IMR-90 (cell line): ENCODE measurements at regions not wholly inside any gene's neighbourhood (a gene's known extent, or its start where the extent isn't known, plus 50 kb on each side); places are given as distances from the start of the nearest gene placed in this dataset.

ENCODE experiments used
- ATAC-seq: fragments of 200-7000 bp; cut with Tn5 transposase; 2 replicates; pipeline ENCODE4 v1.9.1; 2020; ENCODE audit warnings: low read depth, mild to moderate bottlenecking, moderate library complexity
- BruUV-seq: library from RNA; stranded (reverse); fragments of 400-500 nt; replicated peaks from 2 replicates; lab custom pipeline; 2021; lab: Mats Ljungman, UMichigan
- CTCF ChIA-PET: fragments of 300-600 bp; formaldehyde crosslinking; extraction: SDS; loops from one replicate; lab custom pipeline; 2021; ENCODE audit warnings: antibody characterized with exemption; lab: Yijun Ruan, JAX
- POLR2A ChIA-PET: fragments of 300-600 bp; sonication (Branson Sonifier 250); formaldehyde crosslinking; loops from one replicate; lab custom pipeline; 2022; ENCODE audit warnings: antibody characterized with exemption; ENCODE audit not compliant: unreplicated experiment; lab: Charles Lee
- DNase-seq: peaks from one replicate; pipeline ENCODE4 v3.0.0; 2013
- H2AFZ ChIP-seq: replicated peaks from 2 replicates; pipeline ENCODE3; 2013; ENCODE audit warnings: low read length, mild to moderate bottlenecking; ENCODE audit not compliant: poor library complexity
- H2AK5ac ChIP-seq: 2 replicates; pipeline ENCODE4 v1.6.1; 2013; ENCODE audit warnings: low read depth, low read length, inconsistent platforms
- H2AK9ac ChIP-seq: replicated peaks from 2 replicates; pipeline ENCODE3; 2013; ENCODE audit warnings: mild to moderate bottlenecking, low read depth, low read length, moderate library complexity; ENCODE audit not compliant: poor library complexity
- H2BK120ac ChIP-seq: 2 replicates; pipeline ENCODE4 v1.6.1; 2013; ENCODE audit warnings: low read depth, low read length, inconsistent platforms
- H2BK15ac ChIP-seq: 3 replicates; pipeline ENCODE4 v1.6.1; 2013; ENCODE audit warnings: low read depth, low read length, inconsistent platforms
- H2BK20ac ChIP-seq: 2 replicates; pipeline ENCODE4 v1.6.1; 2013; ENCODE audit warnings: low read depth, mild to moderate bottlenecking, inconsistent platforms, low read length, moderate library complexity
- H2BK5ac ChIP-seq: 2 replicates; pipeline ENCODE4 v1.6.1; 2013; ENCODE audit warnings: mild to moderate bottlenecking, low read depth, low read length, inconsistent platforms; ENCODE audit not compliant: poor library complexity, severe bottlenecking
- H3K14ac ChIP-seq: replicated peaks from 2 replicates; pipeline ENCODE4 v1.6.1; 2013; ENCODE audit warnings: low read depth, low read length, inconsistent platforms
- H3K18ac ChIP-seq: 2 replicates; pipeline ENCODE4 v1.6.1; 2013; ENCODE audit warnings: low read depth, low read length, control low read depth
- H3K23ac ChIP-seq: 2 replicates; pipeline ENCODE4 v1.6.1; 2013; ENCODE audit warnings: low read depth, low read length, inconsistent platforms
- H3K27ac ChIP-seq: 2 replicates; pipeline ENCODE4 v1.5.1; 2013; ENCODE audit warnings: mild to moderate bottlenecking, control low read depth, low read length; ENCODE audit not compliant: insufficient read depth
- H3K27me3 ChIP-seq: 2 replicates; pipeline ENCODE4 v1.6.1; 2013; ENCODE audit warnings: low read length; ENCODE audit not compliant: control insufficient read depth, insufficient read depth
- H3K36me3 ChIP-seq: 2 replicates; pipeline ENCODE4 v1.6.1; 2013; ENCODE audit warnings: low read length, mixed read lengths; ENCODE audit not compliant: control insufficient read depth, insufficient read depth
- H3K4ac ChIP-seq: 2 replicates; pipeline ENCODE4 v1.6.1; 2013; ENCODE audit warnings: low read depth, low read length, inconsistent platforms
- H3K4me1 ChIP-seq: 2 replicates; pipeline ENCODE4 v1.6.1; 2013; ENCODE audit warnings: low read length, mixed read lengths; ENCODE audit not compliant: control insufficient read depth, insufficient read depth
- H3K4me2 ChIP-seq: 2 replicates; pipeline ENCODE4 v1.6.1; 2013; ENCODE audit warnings: low read depth, mild to moderate bottlenecking, control low read depth, low read length, moderate library complexity
- H3K4me3 ChIP-seq: 2 replicates; pipeline ENCODE4 v1.5.1; 2013; ENCODE audit warnings: low read depth, mild to moderate bottlenecking, control low read depth, low read length, moderate library complexity; ENCODE audit not compliant: insufficient read depth
- H3K56ac ChIP-seq: 2 replicates; pipeline ENCODE4 v1.6.1; 2013; ENCODE audit warnings: low read length, inconsistent platforms; ENCODE audit not compliant: insufficient read depth; ENCODE audit errors: extremely low read depth
- H3K79me1 ChIP-seq, 2 experiments: 2 replicates each; pipeline ENCODE4 v1.6.1; 2013; ENCODE audit warnings: low read length in 2 of 2, inconsistent platforms in 1 of 2, low read depth in 1 of 2
- H3K9ac ChIP-seq: 2 replicates; pipeline ENCODE4 v1.6.1; 2013; ENCODE audit warnings: low read depth, low read length, control low read depth
- H3K9me1 ChIP-seq: 2 replicates; pipeline ENCODE4 v1.6.1; 2013; ENCODE audit warnings: low read length, inconsistent platforms; ENCODE audit not compliant: insufficient read depth
- H3K9me3 ChIP-seq: 2 replicates; pipeline ENCODE4 v1.6.1; 2013; ENCODE audit warnings: low read length; ENCODE audit not compliant: control insufficient read depth, insufficient read depth
- H4K20me1 ChIP-seq: 2 replicates; pipeline ENCODE4 v1.6.1; 2013; ENCODE audit warnings: low read length, inconsistent platforms; ENCODE audit not compliant: insufficient read depth
- H4K5ac ChIP-seq: 2 replicates; pipeline ENCODE4 v1.6.1; 2013; ENCODE audit warnings: mild to moderate bottlenecking, low read depth, low read length, control low read depth
- H4K8ac ChIP-seq, 2 experiments: 2 replicates each; pipeline ENCODE4 v1.6.1; 2013; ENCODE audit warnings: low read depth in 2 of 2, low read length in 2 of 2, control low read depth in 1 of 2, inconsistent platforms in 1 of 2
- H4K91ac ChIP-seq: 2 replicates; pipeline ENCODE4 v1.6.1; 2013; ENCODE audit warnings: low read depth, low read length, inconsistent platforms; ENCODE audit not compliant: insufficient read depth
- BHLHE40 ChIP-seq: fragments of 150-350 bp; IDR thresholded peaks from 2 replicates; pipeline ENCODE4 v1.6.1; 2016; ENCODE audit warnings: mild to moderate bottlenecking, low read depth, low read length
- CEBPB ChIP-seq: IDR thresholded peaks from 2 replicates; pipeline ENCODE4 v1.6.1; 2012; ENCODE audit warnings: low read depth, low read length, improper control_type of control experiment
- MAFK ChIP-seq: IDR thresholded peaks from 2 replicates; pipeline ENCODE4 v1.6.1; 2012; ENCODE audit warnings: low read depth, low read length, improper control_type of control experiment
- WGBS, 2 experiments: methylation state at CpG; one replicate each; pipeline versions ENCODE4 v1.1.5 to v1.1.7; 2013; ENCODE audit warnings: missing lambda C conversion rate in 2 of 2; ENCODE audit not compliant: insufficient read length in 1 of 2; ENCODE audit errors: extremely low coverage in 2 of 2; 5-methylcytosine and 5-hydroxymethylcytosine counted together
- dilution Hi-C: fragments of 300-500 bp; cut with HindIII; formaldehyde crosslinking; loops from one replicate; pipeline ENCODE4 v1.14.3; 2018; ENCODE audit warnings: low sequenced_read_pairs; ENCODE audit not compliant: unreplicated experiment
- in situ Hi-C: fragments of 300-500 bp; cut with MboI; formaldehyde crosslinking; loops from 3 replicates; pipeline ENCODE4 v1.14.3; 2019; ENCODE audit warnings: low sequenced_read_pairs, inconsistent platforms, mixed read lengths
- intact Hi-C: fragments of 100-400 bp; cut with micrococcal nuclease; formaldehyde crosslinking; loops from 2 replicates; pipeline ENCODE4 v1.10.0; 2022

GRCh38 chr1:187237542-187237941 is 408.8 kb downstream of the PLA2G4A start:
- H3K36me3 ChIP-seq = no peaks in the 10 kb centered on the region
- ChIA-PET POLR2A (no interaction called here), CTCF (no interaction called here)
- H3K23ac ChIP-seq = no peak overlapping the region
- DNase-seq = peak; percentile 40
- no peak overlapping the region for H3K4me2 ChIP-seq
- H3K56ac ChIP-seq = no peak overlapping the region
- H2BK5ac ChIP-seq = no peak overlapping the region
- H3K4ac ChIP-seq = no peak overlapping the region
- intact Hi-C loops (no loop called here), in situ Hi-C loops (no loop called here), dilution Hi-C loops (no loop called here)
- H2BK15ac ChIP-seq = no peak overlapping the region
- H3K4me3 ChIP-seq = no peak overlapping the region
- H2AK9ac ChIP-seq = no peak overlapping the region
- BruUV-seq = no TSS peak
- no peaks in the 10 kb centered on the region for H4K20me1 ChIP-seq
- H3K79me1 ChIP-seq = no peaks in the 10 kb centered on the region
- no peak overlapping the region for H3K27ac ChIP-seq
- no peak overlapping the region for H3K9ac ChIP-seq
- no peaks in the 10 kb centered on the region for H3K9me3 ChIP-seq
- WGBS, 2 experiments = 80% methylated on average over 1 of the region's 3 CpGs; no CpG with 5 or more reads in 1 of the 2 experiments
- H4K5ac ChIP-seq = no peak overlapping the region
- no peak overlapping the region for H2BK120ac ChIP-seq
- no peaks in the 10 kb centered on the region for H3K4me1 ChIP-seq
- ATAC-seq = peak; percentile 83
- H2AFZ ChIP-seq = no peak overlapping the region
- no peak overlapping the region for H3K18ac ChIP-seq
- no peak overlapping the region for H4K91ac ChIP-seq
- H2AK5ac ChIP-seq = no peak overlapping the region
- H3K14ac ChIP-seq = no peak overlapping the region
- H3K27me3 ChIP-seq = no peaks in the 10 kb centered on the region
- no peaks in the 10 kb centered on the region for H3K9me1 ChIP-seq
- peak; percentile 52; the same call in 1 of the 2 replicates for TF ChIP-seq CEBPB
- no peak for TF ChIP-seq BHLHE40
- no peak for TF ChIP-seq MAFK
- H2BK20ac ChIP-seq = no peak overlapping the region
- H4K8ac ChIP-seq = no peak overlapping the region
